ENCODE measurements at regions not wholly inside any gene's neighbourhood (a gene's known extent, or its start where the extent isn't known, plus 50 kb on each side); places are given as distances from the start of the nearest gene placed in this dataset.

DNA sequence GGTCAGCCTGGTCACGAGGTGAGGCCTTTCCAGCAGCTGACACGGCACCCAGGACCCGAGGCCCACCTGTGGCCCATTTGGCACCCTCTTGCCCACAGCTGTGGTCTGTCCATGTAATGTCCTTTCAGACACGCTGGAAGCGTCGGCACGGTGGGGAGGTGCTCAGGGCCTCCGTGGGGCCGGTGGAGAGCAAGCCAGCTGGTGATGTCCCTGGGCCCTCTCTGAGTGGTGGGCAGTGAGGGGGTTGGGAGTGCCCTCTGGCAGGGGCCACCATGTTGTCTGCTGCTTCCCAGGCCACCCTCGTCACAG lies 97.3 kb upstream of the ZNF469 start:
- Histone ChIP-seq H4K8ac (ENCODE audit: extremely low read depth, insufficient read depth, low read length) (no peak overlapping the region), H3K4me2 (ENCODE audit: insufficient read depth in 1 of 2, low read depth in 2 of 2, low read length in 2 of 2) (no peak overlapping the region), H4K20me1 (replicated peaks in 1 of 2; ENCODE audit: control insufficient read depth in 1 of 2, insufficient read depth in 2 of 2, low read length in 2 of 2) (peaks cover 0 to 3% of the 10 kb centered on the region in 2 experiments), H2BK15ac (ENCODE audit: low read length) (no peak overlapping the region), H3K27me3 (replicated peaks in 1 of 4; ENCODE audit: control insufficient read depth in 3 of 4, extremely low read depth in 1 of 4, insufficient read depth in 3 of 4, low read length in 3 of 4) (no peaks in the 10 kb centered on the region), H3K4me3 (ENCODE audit: extremely low read depth in 1 of 4, insufficient read depth in 2 of 4, low read depth in 3 of 4, low read length in 4 of 4) (no peak overlapping the region), H3K79me2 (ENCODE audit: control insufficient read depth in 1 of 2, insufficient read depth in 2 of 2, low read length in 2 of 2) (no peaks in the 10 kb centered on the region), H4K5ac (ENCODE audit: insufficient read length, low read depth, low read length) (no peak overlapping the region), H3K9ac (replicated peaks in 1 of 4; ENCODE audit: extremely low read depth in 1 of 4, low read depth in 3 of 4, low read length in 3 of 4) (no peak overlapping the region), H3K27ac (ENCODE audit: low read depth, low read length) (no peak overlapping the region), H3K23ac (ENCODE audit: insufficient read length) (no peak overlapping the region), H2AFZ (ENCODE audit: low read length) (no peak overlapping the region), H3K56ac (replicated peaks; ENCODE audit: insufficient read length, low read depth, low read length) (no peak overlapping the region), H2BK5ac (ENCODE audit: low read depth, low read length) (no peak overlapping the region), H2BK120ac (replicated peaks; ENCODE audit: low read depth, low read length) (no peak overlapping the region), H3K9me3 (ENCODE audit: insufficient read depth in 2 of 2, low read depth in 1 of 2, low read length in 1 of 2) (peaks cover 67 to 77% of the 10 kb centered on the region in 2 experiments), H3K4me1 (replicated peaks in 1 of 4; ENCODE audit: control insufficient read depth in 3 of 4, insufficient read depth in 4 of 4, low read length in 3 of 4) (no peaks in the 10 kb centered on the region), H3K18ac (ENCODE audit: extremely low read depth, low read length) (no peak overlapping the region), H3K23me2 (ENCODE audit: low read depth, low read length) (peaks cover 5% of the 10 kb centered on the region; the same call in 1 of the 2 replicates), H3K14ac (ENCODE audit: insufficient read length) (no peak overlapping the region), H3K36me3 (ENCODE audit: control insufficient read depth in 2 of 4, insufficient read depth in 4 of 4, low read length in 3 of 4) (no peaks in the 10 kb centered on the region), H4K91ac (replicated peaks; ENCODE audit: insufficient read length, low read length) (no peak overlapping the region), H3K79me1 (ENCODE audit: low read depth, low read length) (no peaks in the 10 kb centered on the region), H2BK12ac (ENCODE audit: low read depth, low read length) (no peak overlapping the region), H3K4ac (replicated peaks; ENCODE audit: insufficient read length, low read depth, low read length) (no peak overlapping the region), H2AK5ac (ENCODE audit: low read depth, low read length) (no peak overlapping the region), H2BK20ac (ENCODE audit: low read length) (no peak overlapping the region)
- ChIA-PET POLR2A (ENCODE audit: partially characterized antibody) (interaction anchor here (0.6 kb wide), 1 partner anchor 25 kb away, joined by 3 read pairs; no protein-coding TSS in a partner anchor), CTCF (ENCODE audit: partially characterized antibody) (interaction anchor here (1.0 to 1.1 kb wide), 2 partner anchors 10 to 16 kb away, joined by 3 read pairs; no protein-coding TSS in a partner anchor)
- no peak for TF ChIP-seq SP1 (IDR thresholded peaks at IDR 0.05; ENCODE audit: low read depth, low read length)
- no peak for TF ChIP-seq SRF (IDR thresholded peaks at IDR 0.05; ENCODE audit: low read depth, low read length)
- TF ChIP-seq HDAC2 (IDR thresholded peaks at IDR 0.05; ENCODE audit: borderline replicate concordance in 1 of 2, low read depth in 2 of 2, low read length in 2 of 2), result no peak
- TF ChIP-seq, protein P1, sequence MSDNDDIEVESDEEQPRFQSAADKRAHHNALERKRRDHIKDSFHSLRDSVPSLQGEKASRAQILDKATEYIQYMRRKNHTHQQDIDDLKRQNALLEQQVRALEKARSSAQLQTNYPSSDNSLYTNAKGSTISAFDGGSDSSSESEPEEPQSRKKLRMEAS (IDR thresholded peaks at IDR 0.05), result no peak
- no peak for TF ChIP-seq SP2 (IDR thresholded peaks at IDR 0.05; ENCODE audit: low read length)
- TF ChIP-seq MAFK (IDR thresholded peaks at IDR 0.05; ENCODE audit: low read depth, low read length), result no peak
- no peak for TF ChIP-seq TBP (IDR thresholded peaks at IDR 0.05; ENCODE audit: low read depth, low read length)
- TF ChIP-seq RNF2 (IDR thresholded peaks at IDR 0.05; ENCODE audit: borderline replicate concordance, low read depth, low read length, missing control alignments, poor library complexity, severe bottlenecking), result no peak
- TF ChIP-seq, protein P2, sequence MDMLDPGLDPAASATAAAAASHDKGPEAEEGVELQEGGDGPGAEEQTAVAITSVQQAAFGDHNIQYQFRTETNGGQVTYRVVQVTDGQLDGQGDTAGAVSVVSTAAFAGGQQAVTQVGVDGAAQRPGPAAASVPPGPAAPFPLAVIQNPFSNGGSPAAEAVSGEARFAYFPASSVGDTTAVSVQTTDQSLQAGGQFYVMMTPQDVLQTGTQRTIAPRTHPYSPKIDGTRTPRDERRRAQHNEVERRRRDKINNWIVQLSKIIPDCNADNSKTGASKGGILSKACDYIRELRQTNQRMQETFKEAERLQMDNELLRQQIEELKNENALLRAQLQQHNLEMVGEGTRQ (IDR thresholded peaks at IDR 0.05; ENCODE audit: low read length), result no peak
- no peak for TF ChIP-seq JUND (IDR thresholded peaks at IDR 0.05; ENCODE audit: low read length)
- no peak for TF ChIP-seq FOSL1 (IDR thresholded peaks at IDR 0.05; ENCODE audit: insufficient read depth, low read depth, low read length)
- no peak for TF ChIP-seq GTF2F1 (IDR thresholded peaks at IDR 0.05; ENCODE audit: borderline replicate concordance, low read depth, low read length)
- no peak for TF ChIP-seq BCL11A (IDR thresholded peaks at IDR 0.05; ENCODE audit: low read depth in 2 of 2, low read length in 2 of 2)
- DNase-seq (ENCODE audit: low read depth in 1 of 2, low spot score in 2 of 2) (no peak), FAIRE-seq (no peak)
- WGBS, 2 experiments (ENCODE audit: extremely low coverage in 1 of 2, insufficient coverage in 1 of 2, insufficient read length in 1 of 2, insufficient replicate concordance in 2 of 2, low coverage in 1 of 2, low lambda C conversion rate in 2 of 2, missing lambda C conversion rate in 1 of 2), result 92% methylated on average over 10 of the region's 10 CpGs; no CpG with 5 or more reads in 1 of the 2 experiments

Measured in H1 (cell line).